ENCODE measurements at regions not wholly inside any gene's neighbourhood (a gene's known extent, or its start where the extent isn't known, plus 50 kb on each side); places are given as distances from the start of the nearest gene placed in this dataset.

- H3K4me3 ChIP-seq (ENCODE audit: low read depth, low read length), result peak overlapping the region; percentile 10
- TF ChIP-seq CTCF (IDR thresholded peaks at IDR 0.05; ENCODE audit: low read depth, low read length, missing control alignments), result no peak
- peak; percentile 77 for DNase-seq (ENCODE audit: low read depth)
- in situ Hi-C loops (cut with HindIII; ENCODE audit: low sequenced_read_pairs), result no loop called here
Observed at GRCh38 chr9:108271646-108272348, 584.0 kb downstream of the ACTL7B start.

- H3K4me3 ChIP-seq (ENCODE audit: low read depth, low read length), result no peak overlapping the region
- no peak for DNase-seq (ENCODE audit: low read depth)
- no peak for TF ChIP-seq CTCF (IDR thresholded peaks at IDR 0.05; ENCODE audit: low read depth, low read length, missing control alignments)
- in situ Hi-C loops (cut with HindIII; ENCODE audit: low sequenced_read_pairs), result no loop called here
Observed at GRCh38 chr9:108271236-108271635, 584.5 kb downstream of the ACTL7B start.

- DNase-seq (ENCODE audit: low read depth), result no peak
- no peak for TF ChIP-seq CTCF (IDR thresholded peaks at IDR 0.05; ENCODE audit: low read depth, low read length, missing control alignments)
- in situ Hi-C loops (cut with HindIII; ENCODE audit: low sequenced_read_pairs), result no loop called here
- no peak overlapping the region for H3K4me3 ChIP-seq (ENCODE audit: low read depth, low read length)
Observed at GRCh38 chr9:108270561-108270960, 585.2 kb downstream of the ACTL7B start.

- no peak overlapping the region for H3K4me3 ChIP-seq (ENCODE audit: low read depth, low read length)
- TF ChIP-seq CTCF (IDR thresholded peaks at IDR 0.05; ENCODE audit: low read depth, low read length, missing control alignments), result no peak
- in situ Hi-C loops (cut with HindIII; ENCODE audit: low sequenced_read_pairs), result no loop called here
- no peak for DNase-seq (ENCODE audit: low read depth)
Observed at GRCh38 chr9:108270051-108270450, 585.7 kb downstream of the ACTL7B start.

GRCh38 chr9:108269371-108269770 lies 586.4 kb downstream of the ACTL7B start:
- no peak overlapping the region for H3K4me3 ChIP-seq (ENCODE audit: low read depth, low read length)
- in situ Hi-C loops (cut with HindIII; ENCODE audit: low sequenced_read_pairs), result no loop called here
- TF ChIP-seq CTCF (IDR thresholded peaks at IDR 0.05; ENCODE audit: low read depth, low read length, missing control alignments), result no peak
- DNase-seq (ENCODE audit: low read depth), result no peak

GRCh38 chr9:108265065-108265464 lies 590.7 kb downstream of the ACTL7B start:
- TF ChIP-seq CTCF (IDR thresholded peaks at IDR 0.05; ENCODE audit: low read depth, low read length, missing control alignments), result no peak
- DNase-seq (ENCODE audit: low read depth), result no peak
- in situ Hi-C loops (cut with HindIII; ENCODE audit: low sequenced_read_pairs), result no loop called here

More at GRCh38 chr9:108265065-108265464, 590.7 kb downstream of the ACTL7B start:
- H3K4me3 ChIP-seq (ENCODE audit: low read depth, low read length), result no peak overlapping the region

Data from astrocyte of the cerebellum (primary cell).